Liver (tissue), 8 donors: ENCODE measurements at regions not wholly inside any gene's neighbourhood (a gene's known extent, or its start where the extent isn't known, plus 50 kb on each side); places are given as distances from the start of the nearest gene placed in this dataset.

Source experiments
- DNase-seq: peaks from one replicate; pipeline ENCODE4 v3.0.0-alpha.2; 2017; ENCODE audit warnings: low spot score
- H3K27ac ChIP-seq, 2 donors: one replicate each; pipeline ENCODE4 v1.7.0; 2013; ENCODE audit warnings: inconsistent platforms in 2 of 2, low read length in 2 of 2, control low read depth in 1 of 2, low read depth in 1 of 2, mild to moderate bottlenecking in 1 of 2
- H3K27me3 ChIP-seq, 4 donors: one replicate each; pipeline versions ENCODE4 v1.6.1 to v1.7.0; 2013; ENCODE audit warnings: low read length in 3 of 4, inconsistent platforms in 1 of 4, mild to moderate bottlenecking in 1 of 4, moderate library complexity in 1 of 4; ENCODE audit not compliant: control insufficient read depth in 4 of 4, insufficient read depth in 4 of 4
- H3K36me3 ChIP-seq, 4 donors: one replicate each; pipeline versions ENCODE4 v1.6.1 to v1.7.0; 2013; ENCODE audit warnings: low read length in 3 of 4, mild to moderate bottlenecking in 3 of 4, low read depth in 1 of 4, moderate library complexity in 1 of 4; ENCODE audit not compliant: control insufficient read depth in 4 of 4, insufficient read depth in 3 of 4
- H3K4me1 ChIP-seq, 4 donors: one replicate each; pipeline versions ENCODE4 v1.6.1 to v1.7.0; 2013; ENCODE audit warnings: low read length in 3 of 4, mild to moderate bottlenecking in 3 of 4, moderate library complexity in 1 of 4; ENCODE audit not compliant: control insufficient read depth in 4 of 4, insufficient read depth in 4 of 4
- H3K4me3 ChIP-seq, 3 donors: one replicate each; pipeline versions ENCODE4 v1.6.1 to v1.7.0; 2013; ENCODE audit warnings: low read length in 3 of 3, control low read depth in 1 of 3, low read depth in 1 of 3, mild to moderate bottlenecking in 1 of 3
- H3K9ac ChIP-seq, 2 donors: one replicate each; pipeline ENCODE4 v1.7.0; 2013; ENCODE audit warnings: low read length in 2 of 2, mild to moderate bottlenecking in 2 of 2, moderate library complexity in 2 of 2, control low read depth in 1 of 2, low read depth in 1 of 2
- H3K9me3 ChIP-seq, 4 donors: one replicate each; pipeline versions ENCODE4 v1.6.1 to v1.7.0; 2013; ENCODE audit warnings: low read length in 3 of 4; ENCODE audit not compliant: control insufficient read depth in 4 of 4
- CTCF ChIP-seq: fragments of 150-350 bp; IDR thresholded peaks from 2 replicates; pipeline ENCODE4 v1.5.1; 2017; ENCODE audit warnings: improper control_type of control experiment, low read depth, low read length; ENCODE audit not compliant: missing input control
- EGR1 ChIP-seq, 2 donors: IDR thresholded peaks; 2 replicates each; pipeline ENCODE4 v1.6.1; 2016 to 2018; ENCODE audit warnings: antibody characterized with exemption in 2 of 2, low read depth in 2 of 2
- FOXA1 ChIP-seq: IDR thresholded peaks from 2 replicates; pipeline ENCODE4 v1.6.1; 2016; ENCODE audit warnings: antibody characterized with exemption
- FOXA2 ChIP-seq: IDR thresholded peaks from 2 replicates; pipeline ENCODE4 v1.6.1; 2016; ENCODE audit warnings: antibody characterized with exemption
- GABPA ChIP-seq, 2 donors: IDR thresholded peaks in 1 of 2; conservative IDR thresholded peaks in 1 of 2; 2 replicates each; pipeline ENCODE4 v1.6.1; 2016; ENCODE audit warnings: antibody characterized with exemption in 2 of 2, mild to moderate bottlenecking in 1 of 2, moderate library complexity in 1 of 2
- HNF4A ChIP-seq, 2 donors: conservative IDR thresholded peaks; 2 replicates each; pipeline ENCODE4 v1.6.1; 2016; ENCODE audit warnings: antibody characterized with exemption in 2 of 2, mild to moderate bottlenecking in 2 of 2
- HNF4G ChIP-seq: IDR thresholded peaks from 2 replicates; pipeline ENCODE4 v1.6.1; 2016; ENCODE audit warnings: antibody characterized with exemption
- MAX ChIP-seq: IDR thresholded peaks from 2 replicates; pipeline ENCODE4 v1.6.1; 2016; ENCODE audit warnings: antibody characterized with exemption
- RAD21 ChIP-seq, 2 donors: IDR thresholded peaks; 2 replicates each; pipeline ENCODE4 v1.6.1; 2016; ENCODE audit warnings: antibody characterized with exemption in 2 of 2, mild to moderate bottlenecking in 2 of 2
- REST ChIP-seq: IDR thresholded peaks from 2 replicates; pipeline ENCODE4 v1.6.1; 2016; ENCODE audit warnings: antibody characterized with exemption, mild to moderate bottlenecking
- RXRA ChIP-seq, 2 donors: IDR thresholded peaks; 2 replicates each; pipeline ENCODE4 v1.6.1; 2017 to 2018; ENCODE audit warnings: antibody characterized with exemption in 2 of 2, mild to moderate bottlenecking in 1 of 2
- SP1 ChIP-seq: IDR thresholded peaks from 2 replicates; pipeline ENCODE4 v1.6.1; 2018; ENCODE audit warnings: antibody characterized with exemption, mild to moderate bottlenecking
- ZBTB33 ChIP-seq: IDR thresholded peaks from 2 replicates; pipeline ENCODE4 v1.6.1; 2016; ENCODE audit warnings: antibody characterized with exemption
- WGBS: extraction: QIAGEN DNeasy Blood & Tissue Kit; methylation state at CpG from one replicate; pipeline ENCODE4 v1.1.7; 2013; 5-methylcytosine and 5-hydroxymethylcytosine counted together
- donor health status: healthy.
- donor health status: healthy.
- donor health status: healthy.
- donor health status: healthy.
- donor health status: healthy.

GRCh38 chr5:4114452-4114851, 518.8 kb downstream of the IRX1 start:
- Histone ChIP-seq H3K4me3 (no peak overlapping the region), H3K9ac (no peak overlapping the region), H3K4me1 (no peaks in the 10 kb centered on the region), H3K27me3 (peaks cover 0 to 2% (median 0%) of the 10 kb centered on the region in 4 donors), H3K36me3 (no peaks in the 10 kb centered on the region), H3K27ac (no peak overlapping the region), H3K9me3 (no peaks in the 10 kb centered on the region)
- TF ChIP-seq ZBTB33 (no peak), EGR1 (IDR thresholded peaks at IDR 0.05; ENCODE audit: low read depth in 2 of 2) (no peak)
- 74% methylated on average over 4 of the region's 4 CpGs for WGBS
- DNase-seq: no peak

- Histone ChIP-seq H3K9ac (no peak overlapping the region), H3K4me3 (no peak overlapping the region), H3K27ac (no peak overlapping the region), H3K27me3 (peaks cover 0 to 2% (median 0%) of the 10 kb centered on the region in 4 donors), H3K9me3 (no peaks in the 10 kb centered on the region), H3K36me3 (no peaks in the 10 kb centered on the region), H3K4me1 (no peaks in the 10 kb centered on the region)
- TF ChIP-seq EGR1 (IDR thresholded peaks at IDR 0.05; ENCODE audit: low read depth in 2 of 2) (no peak), HNF4G (no peak), CTCF (no peak), SP1 (no peak), FOXA1 (no peak), RAD21 (IDR thresholded peaks at IDR 0.05) (no peak), HNF4A (conservative IDR thresholded peaks at IDR 0.05) (no peak), RXRA (IDR thresholded peaks at IDR 0.05) (no peak), ZBTB33 (no peak)
- WGBS: 77% methylated on average over 3 of the region's 3 CpGs
- no peak for DNase-seq
Observed at GRCh38 chr5:4116834-4117233, 521.2 kb downstream of the IRX1 start.

GRCh38 chr5:4124221-4124970, 528.8 kb downstream of the IRX1 start:
- H3K36me3 ChIP-seq: no peaks in the 10 kb centered on the region
- WGBS: 56% methylated on average over 7 of the region's 7 CpGs
- no peak overlapping the region for H3K27ac ChIP-seq
- H3K9me3 ChIP-seq: peaks cover 0 to 2% (median under 1%) of the 10 kb centered on the region in 4 donors
- no peaks in the 10 kb centered on the region for H3K27me3 ChIP-seq
- no peak overlapping the region for H3K9ac ChIP-seq
- H3K4me1 ChIP-seq: no peaks in the 10 kb centered on the region
- no peak for DNase-seq
- H3K4me3 ChIP-seq: no peak overlapping the region
- no peak for TF ChIP-seq HNF4G
- no peak for TF ChIP-seq CTCF
- no peak for TF ChIP-seq FOXA2
- no peak for TF ChIP-seq HNF4A (conservative IDR thresholded peaks at IDR 0.05)
- no peak for TF ChIP-seq RXRA (IDR thresholded peaks at IDR 0.05)
- no peak for TF ChIP-seq REST
- no peak for TF ChIP-seq MAX
- no peak for TF ChIP-seq EGR1 (IDR thresholded peaks at IDR 0.05; ENCODE audit: low read depth in 2 of 2)
- TF ChIP-seq SP1: no peak
- TF ChIP-seq GABPA (IDR thresholded peaks at IDR 0.05 in 1 of 2, conservative IDR thresholded peaks at IDR 0.05 in 1 of 2): no peak
